Coronary artery (tissue), 2 donors: ENCODE measurements at regions not wholly inside any gene's neighbourhood (a gene's known extent, or its start where the extent isn't known, plus 50 kb on each side); places are given as distances from the start of the nearest gene placed in this dataset.

ENCODE experiments used
- DNase-seq: peaks from one replicate; pipeline ENCODE4 v3.0.0-alpha.2; 2017; ENCODE audit warnings: low spot score
- H3K27ac ChIP-seq, 2 donors: fragments of 200-600 bp; sonication (generic); one replicate each; pipeline ENCODE4 v1.5.1; 2016 to 2019
- H3K4me3 ChIP-seq: fragments of 200-600 bp; sonication (generic); 2 replicates; pipeline ENCODE4 v1.5.1; 2016; ENCODE audit warnings: mild to moderate bottlenecking, moderate library complexity
- TF ChIP-seq, protein P1 (sequence below): fragments of 200-600 bp; sonication (generic); IDR thresholded peaks from one replicate; pipeline ENCODE4 v1.5.1; 2019; ENCODE audit warnings: antibody characterized with exemption

DNA sequence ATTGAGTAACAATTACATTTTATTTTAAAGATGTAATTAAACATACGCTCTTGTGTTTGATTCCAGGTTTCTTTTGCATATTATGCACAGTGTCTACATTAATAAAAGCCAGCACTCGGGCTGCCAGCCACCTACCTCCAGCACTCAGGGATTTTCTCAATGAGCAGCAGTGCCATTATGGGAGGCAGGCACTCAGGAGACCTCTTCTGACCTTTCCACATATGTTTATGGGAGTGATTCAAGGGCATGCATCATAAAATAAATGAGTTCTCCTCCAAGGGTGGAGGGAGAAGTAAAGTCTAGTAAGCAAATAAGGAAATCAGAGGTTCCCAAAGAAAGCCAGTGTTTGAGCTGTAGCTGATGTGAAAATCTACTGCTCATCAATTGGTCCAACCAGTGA, 119.8 kb upstream of the IRX2 start:
- H3K27ac ChIP-seq = no peak overlapping the region
- peak; percentile 19 for DNase-seq
- TF ChIP-seq, protein P1, sequence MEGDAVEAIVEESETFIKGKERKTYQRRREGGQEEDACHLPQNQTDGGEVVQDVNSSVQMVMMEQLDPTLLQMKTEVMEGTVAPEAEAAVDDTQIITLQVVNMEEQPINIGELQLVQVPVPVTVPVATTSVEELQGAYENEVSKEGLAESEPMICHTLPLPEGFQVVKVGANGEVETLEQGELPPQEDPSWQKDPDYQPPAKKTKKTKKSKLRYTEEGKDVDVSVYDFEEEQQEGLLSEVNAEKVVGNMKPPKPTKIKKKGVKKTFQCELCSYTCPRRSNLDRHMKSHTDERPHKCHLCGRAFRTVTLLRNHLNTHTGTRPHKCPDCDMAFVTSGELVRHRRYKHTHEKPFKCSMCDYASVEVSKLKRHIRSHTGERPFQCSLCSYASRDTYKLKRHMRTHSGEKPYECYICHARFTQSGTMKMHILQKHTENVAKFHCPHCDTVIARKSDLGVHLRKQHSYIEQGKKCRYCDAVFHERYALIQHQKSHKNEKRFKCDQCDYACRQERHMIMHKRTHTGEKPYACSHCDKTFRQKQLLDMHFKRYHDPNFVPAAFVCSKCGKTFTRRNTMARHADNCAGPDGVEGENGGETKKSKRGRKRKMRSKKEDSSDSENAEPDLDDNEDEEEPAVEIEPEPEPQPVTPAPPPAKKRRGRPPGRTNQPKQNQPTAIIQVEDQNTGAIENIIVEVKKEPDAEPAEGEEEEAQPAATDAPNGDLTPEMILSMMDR = no peak

DNA sequence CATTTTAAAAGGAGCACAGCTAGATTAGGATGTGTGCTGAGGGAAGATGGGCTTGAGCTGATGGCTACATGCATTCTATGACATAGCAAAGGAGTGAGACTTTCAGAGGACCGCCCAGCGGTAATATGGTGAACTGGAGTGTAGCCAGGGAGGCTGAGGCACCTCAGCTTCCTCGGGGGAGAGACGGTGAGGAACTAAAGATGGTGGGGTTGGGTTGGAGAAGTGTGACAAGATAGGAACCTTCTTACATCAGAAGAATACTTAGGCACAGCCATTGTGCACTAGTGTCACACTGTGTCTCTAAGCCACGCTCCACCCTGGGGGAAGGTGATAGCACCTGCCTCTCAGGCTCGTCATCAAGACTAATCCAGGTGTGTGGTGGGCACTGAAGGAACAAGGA, 118.0 kb upstream of the IRX2 start:
- H3K27ac ChIP-seq = no peak overlapping the region
- H3K4me3 ChIP-seq = no peak overlapping the region
- peak; percentile 24 for DNase-seq
- TF ChIP-seq, protein P1 = no peak

More for the DNA sequence above, 119.8 kb upstream of the IRX2 start:
- no peak overlapping the region for H3K4me3 ChIP-seq

DNA sequence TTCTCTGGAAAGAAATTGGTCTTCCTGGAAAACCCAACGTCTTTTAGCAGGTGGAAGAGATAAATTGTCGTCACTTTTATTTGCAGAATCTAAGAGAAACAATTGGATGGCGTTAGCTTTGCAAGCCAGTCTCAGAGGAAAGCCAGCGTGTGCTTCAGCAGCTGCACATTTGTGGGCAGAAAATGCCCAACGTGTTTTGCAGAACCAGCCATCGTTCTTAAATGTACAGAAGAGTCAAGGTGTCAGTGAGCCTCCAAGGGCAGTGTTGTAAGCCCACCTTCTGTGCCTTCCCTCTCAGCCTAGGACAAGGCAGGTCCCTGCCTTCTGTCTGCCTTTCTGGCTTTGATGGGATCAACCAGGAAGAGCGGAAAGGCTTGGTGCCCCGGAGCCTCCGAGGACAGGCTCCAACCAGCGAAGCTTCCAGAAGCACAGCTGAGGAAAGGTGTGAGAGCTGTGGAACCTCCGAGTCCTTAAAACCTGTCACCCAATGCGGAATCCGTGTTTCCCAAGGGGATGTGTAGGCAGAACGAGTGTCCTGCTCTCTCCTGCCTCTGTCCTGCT, 116.0 kb upstream of the IRX2 start:
- TF ChIP-seq, protein P1 = no peak
- no peak overlapping the region for H3K27ac ChIP-seq
- DNase-seq = no peak

DNA sequence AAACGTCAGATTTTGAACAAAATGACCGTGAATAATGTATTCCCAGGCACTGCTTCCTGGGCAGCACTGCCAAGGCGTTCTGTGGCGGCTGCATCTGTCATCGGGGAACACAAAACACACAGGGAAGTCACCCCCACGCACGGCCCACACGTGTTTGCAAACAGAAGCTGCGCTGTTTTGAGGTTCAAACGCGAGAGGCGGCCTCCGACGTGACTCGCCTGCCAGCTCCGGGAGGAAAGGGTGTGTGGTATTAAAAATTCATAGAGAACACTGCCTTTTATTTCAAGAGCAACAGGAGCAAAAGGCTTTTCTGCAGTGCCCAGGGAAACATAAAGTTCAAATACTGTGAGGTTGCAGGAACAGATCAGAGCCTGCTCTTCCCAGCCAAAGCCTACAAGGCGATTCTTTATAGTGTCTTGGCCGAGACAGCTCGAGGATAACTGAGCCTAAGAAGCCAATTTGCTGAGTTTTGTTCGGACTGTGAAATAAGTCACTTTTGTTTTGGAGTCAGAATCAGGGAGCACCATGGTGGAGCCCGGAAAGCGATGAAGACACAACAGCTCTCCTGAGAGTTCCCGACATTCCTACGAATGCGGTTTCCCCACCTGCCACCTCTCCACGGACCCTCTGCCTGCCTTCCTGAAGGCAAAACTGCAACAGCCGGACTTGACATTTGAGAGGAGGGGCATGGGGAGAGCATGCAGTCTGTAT, 115.3 kb upstream of the IRX2 start:
- TF ChIP-seq, protein P1 = no peak
- no peak for DNase-seq
- Histone ChIP-seq H3K27ac (no peak overlapping the region), H3K4me3 (no peak overlapping the region)

More for the DNA sequence above, 116.0 kb upstream of the IRX2 start:
- no peak overlapping the region for H3K4me3 ChIP-seq

DNA sequence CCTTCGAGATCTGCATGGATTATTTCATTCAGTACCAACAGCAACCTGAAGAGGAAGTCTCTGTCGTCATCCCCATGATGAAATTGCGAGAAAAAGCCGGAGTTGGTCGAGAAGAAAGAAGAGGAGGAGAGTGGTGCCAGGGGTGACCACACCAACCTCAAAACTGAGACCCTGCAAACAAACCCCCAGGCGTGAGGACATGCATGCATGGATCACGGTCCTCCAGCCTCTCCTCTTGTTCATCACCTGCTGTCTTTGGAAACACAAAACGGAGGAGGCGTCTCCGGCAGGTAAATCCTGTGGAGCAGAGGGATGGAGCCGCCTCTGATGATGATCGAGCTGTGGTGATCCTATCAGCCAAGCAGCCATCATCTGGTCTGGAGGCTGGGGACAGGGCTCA, 114.4 kb upstream of the IRX2 start:
- Histone ChIP-seq H3K4me3 (no peak overlapping the region), H3K27ac (no peak overlapping the region)
- DNase-seq = no peak
- TF ChIP-seq, protein P1 = no peak

DNA sequence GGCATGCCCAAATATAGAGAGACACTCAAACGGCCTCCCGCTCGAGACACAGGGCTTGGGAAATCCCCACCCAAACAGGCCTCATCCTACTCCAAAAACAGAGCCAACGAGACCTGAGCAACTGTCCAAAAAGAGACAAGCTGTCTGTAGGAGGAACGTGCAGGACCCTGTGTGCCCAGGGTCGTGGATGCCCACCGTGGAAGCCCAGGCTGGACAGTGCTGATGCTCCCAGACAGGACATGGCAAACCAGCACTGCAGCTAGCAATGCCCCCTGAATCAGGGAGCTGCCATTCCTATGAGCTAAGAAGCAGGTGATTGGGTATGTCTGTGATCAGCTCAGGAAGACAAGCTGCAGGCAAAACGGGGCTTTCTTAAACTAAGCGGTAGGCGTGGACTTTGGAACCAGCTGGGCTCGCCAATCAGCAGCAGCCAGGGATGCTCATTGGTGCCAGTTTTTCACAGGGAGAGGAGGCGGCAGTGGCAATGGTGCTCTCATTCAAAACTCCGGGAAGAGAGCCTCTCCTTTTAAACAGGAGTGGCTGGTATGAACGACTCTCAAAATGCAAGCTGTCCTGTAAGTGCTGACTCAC, 113.1 kb upstream of the IRX2 start:
- H3K4me3 ChIP-seq = no peak overlapping the region
- no peak overlapping the region for H3K27ac ChIP-seq
- no peak for DNase-seq
- TF ChIP-seq, protein P1 = no peak
